H9 (cell line): ENCODE measurements at regions not wholly inside any gene's neighbourhood (a gene's known extent, or its start where the extent isn't known, plus 50 kb on each side); places are given as distances from the start of the nearest gene placed in this dataset.

Experiments
- DNase-seq: peaks from one replicate; pipeline ENCODE4 v3.0.0-alpha.2; 2017
- H2AFZ ChIP-seq: one replicate; pipeline ENCODE4 v1.6.1; 2013; ENCODE audit warnings: mild to moderate bottlenecking, low read length, control low read depth, moderate library complexity
- H2AK5ac ChIP-seq: 2 replicates; pipeline ENCODE4 v1.6.1; 2013; ENCODE audit warnings: low read length, control low read depth, mixed read lengths; ENCODE audit not compliant: insufficient read length
- H2BK120ac ChIP-seq: one replicate; pipeline ENCODE4 v1.6.1; 2013; ENCODE audit warnings: low read depth, mild to moderate bottlenecking, low read length, control low read depth, inconsistent platforms; ENCODE audit not compliant: poor library complexity, severe bottlenecking
- H2BK12ac ChIP-seq: 2 replicates; pipeline ENCODE4 v1.6.1; 2013; ENCODE audit warnings: low read length, control low read depth, mixed read lengths, low read depth; ENCODE audit not compliant: insufficient read length
- H2BK15ac ChIP-seq: 2 replicates; pipeline ENCODE4 v1.6.1; 2013; ENCODE audit warnings: low read depth, low read length, control low read depth
- H2BK20ac ChIP-seq: one replicate; pipeline ENCODE4 v1.6.1; 2013; ENCODE audit warnings: low read depth, mild to moderate bottlenecking, low read length, control low read depth, inconsistent platforms; ENCODE audit not compliant: poor library complexity, severe bottlenecking
- H2BK5ac ChIP-seq: 2 replicates; pipeline ENCODE4 v1.6.1; 2013; ENCODE audit warnings: low read length, control low read depth, mixed read lengths; ENCODE audit not compliant: insufficient read length
- H3K14ac ChIP-seq: 2 replicates; pipeline ENCODE4 v1.6.1; 2013; ENCODE audit warnings: low read length, control low read depth; ENCODE audit not compliant: insufficient read depth
- H3K18ac ChIP-seq: 2 replicates; pipeline ENCODE4 v1.6.1; 2013; ENCODE audit warnings: low read depth, mild to moderate bottlenecking, mixed read lengths, low read length, control low read depth; ENCODE audit not compliant: insufficient read length
- H3K23ac ChIP-seq: 2 replicates; pipeline ENCODE4 v1.6.1; 2013; ENCODE audit warnings: low read length, control low read depth, mixed read lengths, low read depth; ENCODE audit not compliant: insufficient read length
- H3K23me2 ChIP-seq: 2 replicates; pipeline ENCODE4 v1.6.1; 2013; ENCODE audit warnings: low read depth, mild to moderate bottlenecking, mixed read lengths, low read length, control low read depth; ENCODE audit not compliant: insufficient read length, poor library complexity, severe bottlenecking
- H3K27ac ChIP-seq: 2 replicates; pipeline ENCODE4 v1.5.1; 2013; ENCODE audit warnings: low read length, control low read depth, mixed read lengths, low read depth; ENCODE audit not compliant: insufficient read length
- H3K27me3 ChIP-seq: 2 replicates; pipeline ENCODE4 v1.6.1; 2013; ENCODE audit warnings: low read length, control low read depth, inconsistent platforms; ENCODE audit not compliant: insufficient read depth
- H3K4ac ChIP-seq: 2 replicates; pipeline ENCODE4 v1.6.1; 2013; ENCODE audit warnings: low read depth, mild to moderate bottlenecking, control low read depth, inconsistent platforms, low read length, moderate library complexity
- H3K4me1 ChIP-seq: 2 replicates; pipeline ENCODE4 v1.6.1; 2013; ENCODE audit warnings: low read length, control low read depth, inconsistent platforms; ENCODE audit not compliant: insufficient read depth
- H3K4me2 ChIP-seq: 2 replicates; pipeline ENCODE4 v1.6.1; 2013; ENCODE audit warnings: low read length, control low read depth, mixed read lengths; ENCODE audit not compliant: insufficient read length, insufficient read depth
- H3K56ac ChIP-seq: 2 replicates; pipeline ENCODE4 v1.6.1; 2013; ENCODE audit warnings: low read depth, mild to moderate bottlenecking, mixed read lengths, low read length, control low read depth; ENCODE audit not compliant: insufficient read length
- H3K79me1 ChIP-seq: 2 replicates; pipeline ENCODE4 v1.6.1; 2013; ENCODE audit warnings: low read depth, mild to moderate bottlenecking, moderate library complexity, low read length, control low read depth, inconsistent platforms; ENCODE audit not compliant: insufficient read depth, poor library complexity, severe bottlenecking
- H3K79me2 ChIP-seq: 2 replicates; pipeline ENCODE4 v1.6.1; 2013; ENCODE audit warnings: low read length, control low read depth, inconsistent platforms; ENCODE audit not compliant: insufficient read depth
- H3K9ac ChIP-seq: 2 replicates; pipeline ENCODE4 v1.6.1; 2013; ENCODE audit warnings: low read length, control low read depth, mixed read lengths; ENCODE audit not compliant: insufficient read length; ENCODE audit errors: extremely low read depth
- H3K9me3 ChIP-seq: one replicate; pipeline ENCODE4 v1.6.1; 2013; ENCODE audit warnings: low read depth, low read length, inconsistent platforms; ENCODE audit not compliant: control insufficient read depth
- H3T11ph ChIP-seq: one replicate; pipeline ENCODE4 v1.6.1; 2013; ENCODE audit warnings: mild to moderate bottlenecking, low read length, control low read depth, inconsistent platforms
- H4K20me1 ChIP-seq: one replicate; pipeline ENCODE4 v1.6.1; 2013; ENCODE audit not compliant: control insufficient read depth, insufficient read length, insufficient read depth
- H4K5ac ChIP-seq: 2 replicates; pipeline ENCODE4 v1.6.1; 2013; ENCODE audit warnings: low read depth, mild to moderate bottlenecking, mixed read lengths, low read length, control low read depth; ENCODE audit not compliant: insufficient read length
- H4K8ac ChIP-seq: replicated peaks from 2 replicates; pipeline ENCODE4 v1.6.1; 2013; ENCODE audit warnings: low read length, control low read depth, mixed read lengths, low read depth; ENCODE audit not compliant: insufficient read length
- H4K91ac ChIP-seq: 2 replicates; pipeline ENCODE4 v1.6.1; 2013; ENCODE audit warnings: low read depth, mild to moderate bottlenecking, moderate library complexity, mixed read lengths, low read length, control low read depth; ENCODE audit not compliant: insufficient read length
- H3K27ac Mint-ChIP-seq, 3 experiments: 2 replicates in 2 of 3; 3 replicates in 1 of 3; pipeline ENCODE4 v1.8.0; 2020 to 2021; ENCODE audit warnings: mixed read lengths in 3 of 3, mild to moderate bottlenecking in 1 of 3, moderate library complexity in 1 of 3
- H3K27me3 Mint-ChIP-seq: 2 replicates; pipeline ENCODE4 v1.8.0; 2021; ENCODE audit warnings: low read depth, mild to moderate bottlenecking, moderate library complexity, mixed read lengths
- H3K36me3 Mint-ChIP-seq, 3 experiments: 2 replicates in 2 of 3; 3 replicates in 1 of 3; pipeline ENCODE4 v1.8.0; 2020 to 2021; ENCODE audit warnings: low read depth in 3 of 3, mixed read lengths in 3 of 3; ENCODE audit not compliant: insufficient read depth in 1 of 3
- H3K4me1 Mint-ChIP-seq, 2 experiments: 2 replicates each; pipeline ENCODE4 v1.8.0; 2020; ENCODE audit warnings: mixed read lengths in 2 of 2
- H3K4me3 Mint-ChIP-seq, 2 experiments: 2 replicates in 1 of 2; 3 replicates in 1 of 2; pipeline ENCODE4 v1.8.0; 2020 to 2021; ENCODE audit warnings: mild to moderate bottlenecking in 2 of 2, mixed read lengths in 2 of 2, moderate library complexity in 1 of 2
- H3K9me3 Mint-ChIP-seq, 2 experiments: 2 replicates in 1 of 2; 3 replicates in 1 of 2; pipeline ENCODE4 v1.8.0; 2020; ENCODE audit warnings: mild to moderate bottlenecking in 2 of 2, mixed read lengths in 2 of 2, moderate library complexity in 1 of 2
- CTCF ChIP-seq: fragments of 200-600 bp; sonication (generic); conservative IDR thresholded peaks from 3 replicates; pipeline ENCODE4 v1.8.0; 2021; ENCODE audit warnings: antibody characterized with exemption, mild to moderate bottlenecking
- WGBS: extraction: QIAGEN DNeasy Blood & Tissue Kit; methylation state at CpG from one replicate; pipeline ENCODE4 v1.1.7; 2013; ENCODE audit warnings: missing lambda C conversion rate, low lambda C conversion rate, mixed read lengths; ENCODE audit not compliant: insufficient read length; ENCODE audit errors: extremely low coverage; 5-methylcytosine and 5-hydroxymethylcytosine counted together

DNA sequence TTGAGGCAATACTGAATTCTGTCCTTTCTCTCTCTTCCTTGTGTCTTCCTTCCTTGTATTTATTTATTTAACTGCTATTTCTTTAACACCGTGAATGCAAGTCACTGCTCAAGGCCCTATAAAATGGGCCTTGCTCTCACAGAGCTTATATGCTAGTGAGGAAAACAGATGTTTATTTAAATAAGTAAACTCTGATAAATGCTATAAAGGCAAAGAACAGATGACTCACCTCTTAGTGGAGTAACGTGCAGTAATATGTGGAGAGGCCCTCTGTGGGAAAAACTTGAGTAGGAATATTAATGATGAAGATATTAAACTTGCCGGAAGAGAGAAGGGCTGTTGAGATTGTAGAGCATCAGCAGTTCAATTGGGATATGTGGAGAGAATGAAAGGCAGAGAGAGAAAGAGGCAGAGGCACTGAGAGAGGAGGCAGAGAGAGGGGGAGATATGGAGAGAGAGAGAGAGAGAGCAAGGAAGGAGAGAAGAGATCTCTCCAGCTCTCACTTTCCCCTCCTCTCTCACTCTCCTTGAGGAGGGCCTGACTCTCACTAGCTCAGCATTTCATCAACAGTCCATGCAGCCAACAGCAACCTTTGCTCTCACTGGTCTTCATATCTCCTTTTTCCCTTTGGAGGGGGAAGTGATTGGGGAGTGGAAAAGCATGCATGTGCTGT lies 322.2 kb downstream of the LMX1A start:
- Histone ChIP-seq H3K18ac (no peak overlapping the region), H3K27me3 (no peaks in the 10 kb centered on the region), H2BK20ac (no peak overlapping the region), H3K79me1 (no peaks in the 10 kb centered on the region), H2BK15ac (no peak overlapping the region), H4K5ac (no peak overlapping the region), H2AK5ac (no peak overlapping the region), H4K20me1 (no peaks in the 10 kb centered on the region), H3K4me1 (no peaks in the 10 kb centered on the region), H3K9ac (no peak overlapping the region), H4K91ac (no peak overlapping the region), H2BK5ac (no peak overlapping the region), H3K4ac (no peak overlapping the region), H3K27ac (no peak overlapping the region), H3K14ac (no peak overlapping the region), H3K23me2 (no peaks in the 10 kb centered on the region), H3K9me3 (no peaks in the 10 kb centered on the region), H4K8ac (no peak overlapping the region), H3K56ac (no peak overlapping the region), H2AFZ (no peak overlapping the region), H2BK120ac (no peak overlapping the region), H3K4me2 (no peak overlapping the region), H3T11ph (no peak overlapping the region), H3K23ac (no peak overlapping the region), H3K79me2 (no peaks in the 10 kb centered on the region), H2BK12ac (no peak overlapping the region)
- no CpG with 5 or more reads among the region's 3 CpGs for WGBS
- no peaks in the 10 kb centered on the region for H3K36me3 Mint-ChIP-seq
- DNase-seq = no peak
- H3K27ac Mint-ChIP-seq = no peak overlapping the region
- H3K27me3 Mint-ChIP-seq = no peaks in the 10 kb centered on the region
- no peaks in the 10 kb centered on the region for H3K9me3 Mint-ChIP-seq
- peaks cover 3 to 8% of the 10 kb centered on the region in 2 experiments for H3K4me1 Mint-ChIP-seq
- no peak for TF ChIP-seq CTCF
- no peak overlapping the region for H3K4me3 Mint-ChIP-seq
